Vagina (tissue), 2 donors: ENCODE measurements at regions not wholly inside any gene's neighbourhood (a gene's known extent, or its start where the extent isn't known, plus 50 kb on each side); places are given as distances from the start of the nearest gene placed in this dataset.
A peak's percentile ranks its signal among the peaks of the same experiment; 100 is the strongest.

Source experiments
- DNase-seq, 2 donors: peaks; one replicate each; pipeline ENCODE4 v3.0.0-alpha.2; 2017; ENCODE audit errors: extremely low spot score in 2 of 2
- H3K27ac ChIP-seq: fragments of 200-600 bp; sonication (generic); one replicate; pipeline ENCODE4 v1.5.1; 2019
- H3K27me3 ChIP-seq: fragments of 200-600 bp; sonication (generic); one replicate; pipeline ENCODE4 v1.5.1; 2019
- H3K36me3 ChIP-seq, 2 donors: fragments of 200-600 bp; sonication (generic); one replicate each; pipeline ENCODE4 v1.5.1; 2017 to 2019
- H3K4me1 ChIP-seq: fragments of 200-600 bp; sonication (generic); one replicate; pipeline ENCODE4 v1.5.1; 2019
- H3K4me3 ChIP-seq, 2 donors: fragments of 200-600 bp; sonication (generic); 1 replicate in 1 of 2; 2 replicates in 1 of 2; pipeline ENCODE4 v1.5.1; 2016 to 2019
- H3K9me3 ChIP-seq: fragments of 200-600 bp; sonication (generic); one replicate; pipeline ENCODE4 v1.5.1; 2019
- POLR2A ChIP-seq, 2 donors: fragments of 450-650 bp; IDR thresholded peaks; one replicate each; pipeline ENCODE4 v1.6.1; 2017; ENCODE audit warnings: antibody characterized with exemption in 2 of 2, mild to moderate bottlenecking in 2 of 2, moderate library complexity in 2 of 2
- POLR2AphosphoS5 ChIP-seq, 2 donors: sonication (generic); formaldehyde crosslinking; IDR thresholded peaks; one replicate each; pipeline ENCODE4 v1.9.0; 2017; ENCODE audit warnings: antibody characterized with exemption in 2 of 2, mild to moderate bottlenecking in 2 of 2, low read depth in 1 of 2; ENCODE audit not compliant: insufficient read depth in 1 of 2
- intact Hi-C: fragments of 100-400 bp; cut with DNase I; formaldehyde crosslinking; loops from one replicate; pipeline ENCODE4 v1.15.1; 2023
- TF ChIP-seq, protein P1 (sequence below), 3 experiments: fragments of 450-650 bp in 2 of 3; fragments of 200-600 bp in 1 of 3; sonication (generic) in 1 of 3; IDR thresholded peaks; one replicate each; pipeline ENCODE4 v1.5.1; 2017 to 2019; ENCODE audit warnings: antibody characterized with exemption in 3 of 3, mild to moderate bottlenecking in 2 of 3, moderate library complexity in 2 of 3

DNA sequence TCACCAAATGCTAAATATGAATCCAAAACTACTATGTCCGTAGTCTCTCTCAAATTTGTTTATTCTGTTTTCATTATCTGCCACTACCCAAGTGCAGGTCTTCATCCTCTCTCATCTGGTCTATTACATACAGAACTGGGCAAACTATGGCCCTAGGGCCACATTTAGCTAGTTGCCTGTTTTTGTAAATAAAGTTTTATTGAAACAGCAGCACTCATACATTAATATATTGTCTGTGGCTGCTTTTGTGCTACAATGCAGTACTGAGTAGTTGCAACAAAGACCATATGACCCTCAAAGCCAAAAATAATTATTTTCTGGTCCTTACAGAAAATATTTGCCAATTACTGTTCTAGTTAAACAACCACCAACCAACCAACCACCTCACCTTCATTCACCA lies 172.2 kb upstream of the NCKAP5 start:
- no peaks in the 10 kb centered on the region for H3K36me3 ChIP-seq
- H3K27ac ChIP-seq, result no peak overlapping the region
- no peaks in the 10 kb centered on the region for H3K4me1 ChIP-seq
- H3K4me3 ChIP-seq, result no peak overlapping the region
- TF ChIP-seq, protein P1, sequence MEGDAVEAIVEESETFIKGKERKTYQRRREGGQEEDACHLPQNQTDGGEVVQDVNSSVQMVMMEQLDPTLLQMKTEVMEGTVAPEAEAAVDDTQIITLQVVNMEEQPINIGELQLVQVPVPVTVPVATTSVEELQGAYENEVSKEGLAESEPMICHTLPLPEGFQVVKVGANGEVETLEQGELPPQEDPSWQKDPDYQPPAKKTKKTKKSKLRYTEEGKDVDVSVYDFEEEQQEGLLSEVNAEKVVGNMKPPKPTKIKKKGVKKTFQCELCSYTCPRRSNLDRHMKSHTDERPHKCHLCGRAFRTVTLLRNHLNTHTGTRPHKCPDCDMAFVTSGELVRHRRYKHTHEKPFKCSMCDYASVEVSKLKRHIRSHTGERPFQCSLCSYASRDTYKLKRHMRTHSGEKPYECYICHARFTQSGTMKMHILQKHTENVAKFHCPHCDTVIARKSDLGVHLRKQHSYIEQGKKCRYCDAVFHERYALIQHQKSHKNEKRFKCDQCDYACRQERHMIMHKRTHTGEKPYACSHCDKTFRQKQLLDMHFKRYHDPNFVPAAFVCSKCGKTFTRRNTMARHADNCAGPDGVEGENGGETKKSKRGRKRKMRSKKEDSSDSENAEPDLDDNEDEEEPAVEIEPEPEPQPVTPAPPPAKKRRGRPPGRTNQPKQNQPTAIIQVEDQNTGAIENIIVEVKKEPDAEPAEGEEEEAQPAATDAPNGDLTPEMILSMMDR (IDR thresholded peaks at IDR 0.05), result no peak
- TF ChIP-seq POLR2AphosphoS5 (IDR thresholded peaks at IDR 0.05; ENCODE audit: insufficient read depth in 1 of 2, low read depth in 1 of 2) (no peak), POLR2A (IDR thresholded peaks at IDR 0.05) (no peak)
- no peaks in the 10 kb centered on the region for H3K27me3 ChIP-seq
- no peak for DNase-seq
- no peaks in the 10 kb centered on the region for H3K9me3 ChIP-seq
- intact Hi-C loops, result no loop called here

DNA sequence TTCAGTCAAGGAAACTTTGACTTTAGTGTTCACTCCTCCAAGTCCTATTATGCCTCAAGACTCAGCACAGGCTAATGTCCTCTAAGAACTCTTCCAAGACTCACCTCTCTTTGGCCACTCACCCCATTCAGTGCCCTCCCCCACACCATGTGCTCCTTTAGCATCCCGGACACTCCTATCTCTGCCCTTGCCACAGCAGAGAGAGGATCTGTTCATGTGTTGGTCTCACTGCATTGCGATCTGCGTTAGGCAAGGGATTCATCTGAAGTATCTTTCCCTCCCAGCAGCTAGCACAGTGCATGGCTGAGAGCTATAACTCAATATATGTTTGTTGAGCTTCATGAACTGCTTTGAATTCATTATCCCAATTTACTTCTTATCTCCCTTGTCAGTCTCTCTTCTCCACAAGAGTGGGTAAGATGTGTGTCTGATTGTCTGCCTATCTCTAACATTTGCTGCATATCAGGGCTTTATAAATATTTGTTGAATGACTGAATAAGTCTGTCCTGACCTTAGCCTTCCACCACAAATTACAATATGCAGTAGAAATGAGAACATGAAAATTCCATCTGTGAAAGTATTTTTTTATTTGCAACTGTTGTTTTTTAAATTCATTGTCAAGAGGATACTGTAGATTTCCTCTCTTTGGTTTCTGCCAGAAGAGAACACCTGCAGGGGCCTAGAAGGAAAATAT lies 179.9 kb upstream of the NCKAP5 start:
- intact Hi-C loops, result no loop called here
- Histone ChIP-seq H3K4me3 (no peak overlapping the region), H3K27ac (no peak overlapping the region), H3K4me1 (no peaks in the 10 kb centered on the region), H3K36me3 (no peaks in the 10 kb centered on the region), H3K27me3 (no peaks in the 10 kb centered on the region), H3K9me3 (no peaks in the 10 kb centered on the region)
- no peak for DNase-seq
- TF ChIP-seq, protein P1 (IDR thresholded peaks at IDR 0.05), result no peak
- TF ChIP-seq POLR2AphosphoS5 (IDR thresholded peaks at IDR 0.05; ENCODE audit: insufficient read depth in 1 of 2, low read depth in 1 of 2) (no peak), POLR2A (IDR thresholded peaks at IDR 0.05) (no peak)

DNA sequence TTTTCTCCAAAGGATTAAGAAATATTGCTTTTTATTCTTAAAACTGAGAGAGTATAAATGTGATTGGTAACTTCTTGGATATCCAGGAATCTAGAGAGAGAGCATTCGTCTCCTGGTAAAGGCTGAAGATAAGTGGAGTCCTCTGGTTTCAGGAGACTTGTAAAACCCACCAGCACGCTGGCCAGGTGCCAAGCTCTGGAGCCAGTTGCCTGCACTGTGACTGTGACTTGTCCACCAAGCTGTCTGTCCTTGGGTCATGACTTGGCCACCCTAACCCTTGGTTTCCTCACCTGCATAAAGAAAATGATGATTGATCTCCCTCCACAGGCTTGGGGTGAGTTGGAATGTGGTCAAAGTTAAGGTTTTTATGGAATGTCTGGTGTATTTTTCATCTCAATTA lies 185.4 kb upstream of the NCKAP5 start:
- no peaks in the 10 kb centered on the region for H3K36me3 ChIP-seq
- H3K4me1 ChIP-seq, result peaks cover 7% of the 10 kb centered on the region
- H3K27me3 ChIP-seq, result no peaks in the 10 kb centered on the region
- no peak for DNase-seq
- no peak for TF ChIP-seq POLR2A (IDR thresholded peaks at IDR 0.05)
- TF ChIP-seq, protein P1 (IDR thresholded peaks at IDR 0.05), result no peak
- TF ChIP-seq POLR2AphosphoS5 (IDR thresholded peaks at IDR 0.05; ENCODE audit: insufficient read depth in 1 of 2, low read depth in 1 of 2), result no peak
- H3K9me3 ChIP-seq, result no peaks in the 10 kb centered on the region
- H3K4me3 ChIP-seq, result no peak overlapping the region
- H3K27ac ChIP-seq, result no peak overlapping the region
- intact Hi-C loops, result no loop called here

DNA sequence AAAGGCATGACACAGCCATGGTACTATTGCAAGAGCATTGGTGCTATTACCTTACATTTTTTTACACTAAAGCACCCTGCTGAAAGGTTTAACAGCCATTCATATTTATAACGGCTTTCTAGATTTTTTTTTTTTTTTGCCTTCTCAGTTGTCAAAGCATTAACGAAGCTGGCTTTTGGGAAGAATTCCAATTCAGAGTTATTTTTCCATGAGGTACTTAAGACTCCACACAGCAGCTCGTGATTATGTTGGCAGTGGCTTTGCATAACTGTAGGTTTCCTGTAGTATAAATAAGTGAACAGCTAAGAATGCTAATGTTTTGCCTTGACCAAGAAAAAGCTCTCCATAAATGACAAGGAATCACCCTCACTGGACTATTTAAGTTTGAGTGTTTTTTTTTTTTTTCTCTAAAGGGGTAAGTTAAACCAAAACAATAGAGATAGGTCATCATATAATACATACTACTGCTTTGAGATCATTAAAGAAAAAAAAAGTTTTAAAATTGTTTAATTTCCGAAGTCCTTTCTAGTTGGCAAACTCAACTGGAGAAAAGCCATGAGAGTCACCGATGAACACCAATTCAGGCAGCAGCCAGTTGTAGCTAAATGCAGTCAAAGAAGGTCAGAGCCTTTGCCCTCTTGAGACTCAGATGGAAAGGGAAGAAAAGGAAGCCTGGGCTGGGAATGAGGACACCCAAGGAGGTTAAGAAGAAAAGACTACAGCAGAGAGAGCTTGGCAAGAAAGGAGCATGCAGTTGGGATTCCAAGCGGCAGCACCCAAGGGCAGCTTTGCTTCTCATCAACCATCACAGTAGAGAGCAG lies 187.4 kb upstream of the NCKAP5 start:
- H3K9me3 ChIP-seq, result no peaks in the 10 kb centered on the region
- H3K27ac ChIP-seq, result peak overlapping the region; percentile 18
- TF ChIP-seq POLR2AphosphoS5 (IDR thresholded peaks at IDR 0.05; ENCODE audit: insufficient read depth in 1 of 2, low read depth in 1 of 2) (peak in 1 of 2 donors; percentile 73), POLR2A (IDR thresholded peaks at IDR 0.05) (no peak)
- TF ChIP-seq, protein P1 (IDR thresholded peaks at IDR 0.05), result no peak
- H3K4me3 ChIP-seq, result no peak overlapping the region
- peaks cover 7% of the 10 kb centered on the region for H3K4me1 ChIP-seq
- no peak for DNase-seq
- intact Hi-C loops, result no loop called here
- H3K36me3 ChIP-seq, result no peaks in the 10 kb centered on the region
- no peaks in the 10 kb centered on the region for H3K27me3 ChIP-seq

DNA sequence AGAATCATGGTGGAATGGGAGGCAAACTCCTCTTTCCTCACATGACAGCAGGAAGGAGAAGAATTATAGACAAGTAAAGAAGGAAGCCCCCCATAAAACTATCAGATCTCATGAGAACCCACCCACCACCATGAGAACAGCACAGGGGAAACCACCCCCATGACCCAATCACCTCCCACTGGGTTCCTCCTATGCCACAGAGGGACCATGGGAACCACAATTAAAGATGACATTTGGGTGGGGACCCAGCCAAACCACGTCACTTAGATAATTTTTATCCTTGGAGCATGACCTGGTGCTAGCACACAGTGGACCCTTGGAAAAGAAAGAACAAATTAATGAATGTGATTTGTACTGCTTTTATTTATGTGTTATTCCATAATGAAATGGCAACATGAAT lies 188.6 kb upstream of the NCKAP5 start:
- no peaks in the 10 kb centered on the region for H3K36me3 ChIP-seq
- H3K27ac ChIP-seq, result no peak overlapping the region
- peaks cover 7% of the 10 kb centered on the region for H3K4me1 ChIP-seq
- intact Hi-C loops, result no loop called here
- no peak overlapping the region for H3K4me3 ChIP-seq
- H3K27me3 ChIP-seq, result no peaks in the 10 kb centered on the region
- TF ChIP-seq, protein P1 (IDR thresholded peaks at IDR 0.05), result no peak
- no peak for TF ChIP-seq POLR2A (IDR thresholded peaks at IDR 0.05)
- TF ChIP-seq POLR2AphosphoS5 (IDR thresholded peaks at IDR 0.05; ENCODE audit: insufficient read depth in 1 of 2, low read depth in 1 of 2), result no peak
- H3K9me3 ChIP-seq, result no peaks in the 10 kb centered on the region
- DNase-seq, result no peak
